Neuron (in vitro differentiated cells): ENCODE measurements at regions not wholly inside any gene's neighbourhood (a gene's known extent, or its start where the extent isn't known, plus 50 kb on each side); places are given as distances from the start of the nearest gene placed in this dataset.

ENCODE experiments used
- H2AFZ ChIP-seq: one replicate; pipeline ENCODE4 v1.6.1; 2013; ENCODE audit warnings: low read depth, mild to moderate bottlenecking, inconsistent platforms, low read length, moderate library complexity
- H3K27me3 ChIP-seq: one replicate; pipeline ENCODE4 v1.6.1; 2013; ENCODE audit warnings: low read length; ENCODE audit not compliant: insufficient read depth
- H3K36me3 ChIP-seq: one replicate; pipeline ENCODE4 v1.6.1; 2013; ENCODE audit warnings: low read length; ENCODE audit not compliant: insufficient read depth
- H3K4me1 ChIP-seq: one replicate; pipeline ENCODE4 v1.6.1; 2013; ENCODE audit warnings: low read length; ENCODE audit not compliant: insufficient read depth
- H3K4me3 ChIP-seq: 2 replicates; pipeline ENCODE4 v1.5.1; 2013; ENCODE audit warnings: mild to moderate bottlenecking, low read length, moderate library complexity
- H3K9me3 ChIP-seq: one replicate; pipeline ENCODE4 v1.6.1; 2013; ENCODE audit warnings: low read length

GRCh38 chr3:64358176-64358575, 132.9 kb upstream of the PRICKLE2 start:
- peaks cover 1% of the 10 kb centered on the region for H3K4me1 ChIP-seq
- no peak overlapping the region for H2AFZ ChIP-seq
- no peaks in the 10 kb centered on the region for H3K9me3 ChIP-seq
- H3K4me3 ChIP-seq, result no peak overlapping the region
- no peaks in the 10 kb centered on the region for H3K36me3 ChIP-seq
- no peaks in the 10 kb centered on the region for H3K27me3 ChIP-seq

DNA sequence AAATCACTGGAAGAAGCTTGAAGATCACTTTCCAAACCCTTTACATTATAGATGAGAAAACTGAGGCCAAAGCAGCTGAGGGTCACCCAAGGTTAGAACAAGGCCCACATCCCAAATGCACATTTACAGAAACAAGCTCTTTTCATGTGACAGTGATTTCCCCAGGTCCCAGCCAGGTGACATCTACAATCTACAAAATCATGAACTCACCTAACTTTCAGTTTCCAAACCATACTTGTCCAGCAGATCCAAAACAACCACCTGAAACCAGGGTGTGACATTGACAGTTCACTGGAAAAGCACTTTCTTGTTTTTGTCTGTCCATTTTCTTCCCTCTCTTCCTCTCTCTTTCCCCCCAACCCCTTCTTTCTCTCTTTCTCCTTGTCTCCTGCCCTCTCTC, 132.2 kb upstream of the PRICKLE2 start:
- Histone ChIP-seq H3K4me3 (no peak overlapping the region), H3K4me1 (peaks cover 1% of the 10 kb centered on the region), H3K27me3 (no peaks in the 10 kb centered on the region), H3K36me3 (no peaks in the 10 kb centered on the region), H3K9me3 (no peaks in the 10 kb centered on the region), H2AFZ (no peak overlapping the region)

DNA sequence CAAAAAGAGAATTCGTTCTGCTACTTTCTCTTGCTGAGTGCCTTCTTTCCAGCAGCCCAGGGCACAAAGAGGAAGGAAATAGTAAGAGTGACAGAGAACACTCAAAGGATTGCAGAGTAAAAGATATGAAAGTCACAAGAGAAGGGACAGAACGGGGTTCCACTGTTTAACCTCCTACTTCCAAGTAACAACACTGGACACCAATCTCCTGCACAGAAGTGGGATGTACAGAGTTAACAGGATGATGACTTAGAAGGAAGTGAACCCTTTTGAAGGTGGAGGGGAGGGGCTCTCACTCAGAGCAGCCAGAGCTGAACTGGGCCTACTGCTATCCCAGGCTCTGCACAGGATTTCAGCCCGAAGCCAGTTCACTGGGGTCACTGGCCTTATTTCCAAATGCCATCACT, 130.1 kb upstream of the PRICKLE2 start:
- Histone ChIP-seq H3K9me3 (no peaks in the 10 kb centered on the region), H3K4me1 (peaks cover 7% of the 10 kb centered on the region), H3K27me3 (no peaks in the 10 kb centered on the region), H3K4me3 (no peak overlapping the region), H3K36me3 (no peaks in the 10 kb centered on the region), H2AFZ (no peak overlapping the region)

- H2AFZ ChIP-seq, result no peak overlapping the region
- no peaks in the 10 kb centered on the region for H3K27me3 ChIP-seq
- H3K4me3 ChIP-seq, result no peak overlapping the region
- no peaks in the 10 kb centered on the region for H3K9me3 ChIP-seq
- no peaks in the 10 kb centered on the region for H3K36me3 ChIP-seq
- peaks cover 7% of the 10 kb centered on the region for H3K4me1 ChIP-seq
Measured at GRCh38 chr3:64354956-64355355, 129.7 kb upstream of the PRICKLE2 start.

DNA sequence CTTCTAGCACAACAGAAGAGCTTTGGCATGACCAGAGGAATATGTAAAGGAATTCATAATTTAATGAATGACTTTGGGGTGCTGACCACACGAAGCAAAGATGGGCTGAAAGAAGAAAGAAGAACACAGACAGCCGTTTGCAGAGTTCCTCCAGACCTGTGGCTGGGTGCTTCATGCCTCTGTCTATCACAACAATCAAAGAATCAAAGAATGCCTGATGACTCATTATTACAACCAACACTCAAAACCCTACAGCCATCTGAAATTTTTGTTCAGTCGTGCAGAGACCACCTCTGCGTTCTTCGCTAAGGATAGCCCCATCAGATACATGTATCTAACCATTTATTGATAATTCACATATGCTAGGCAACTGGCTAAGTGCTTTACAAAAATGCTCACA, 129.0 kb upstream of the PRICKLE2 start:
- Histone ChIP-seq H3K9me3 (no peaks in the 10 kb centered on the region), H3K27me3 (no peaks in the 10 kb centered on the region), H3K4me3 (no peak overlapping the region), H3K36me3 (no peaks in the 10 kb centered on the region), H3K4me1 (peaks cover 7% of the 10 kb centered on the region), H2AFZ (no peak overlapping the region)

GRCh38 chr3:64353226-64353625, 128.0 kb upstream of the PRICKLE2 start:
- Histone ChIP-seq H3K4me1 (peaks cover 7% of the 10 kb centered on the region), H3K27me3 (no peaks in the 10 kb centered on the region), H3K36me3 (no peaks in the 10 kb centered on the region), H3K4me3 (no peak overlapping the region), H2AFZ (no peak overlapping the region), H3K9me3 (no peaks in the 10 kb centered on the region)

DNA sequence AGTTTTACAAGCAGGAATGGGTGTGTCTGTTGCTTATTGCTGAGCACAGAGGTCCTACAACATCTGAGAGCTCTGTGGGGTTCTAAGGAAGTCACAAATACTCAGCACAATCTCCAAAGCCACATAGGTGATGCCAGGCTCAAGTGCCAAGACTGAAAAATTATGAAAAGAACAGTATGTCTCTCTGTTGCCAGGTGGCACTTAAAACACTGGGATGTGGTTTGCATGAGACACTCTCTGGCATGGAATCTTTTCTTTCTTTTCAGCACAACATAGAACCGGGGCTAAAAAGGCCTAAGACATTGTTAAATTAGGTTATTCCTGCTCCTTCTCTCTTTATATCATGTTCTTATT, 127.3 kb upstream of the PRICKLE2 start:
- Histone ChIP-seq H3K4me3 (no peak overlapping the region), H3K4me1 (peaks cover 7% of the 10 kb centered on the region)

GRCh38 chr3:64351713-64352638, 126.7 kb upstream of the PRICKLE2 start:
- no peaks in the 10 kb centered on the region for H3K9me3 ChIP-seq
- H3K36me3 ChIP-seq, result no peaks in the 10 kb centered on the region
- H3K4me3 ChIP-seq, result no peak overlapping the region
- H3K27me3 ChIP-seq, result no peaks in the 10 kb centered on the region
- H3K4me1 ChIP-seq, result peaks cover 7% of the 10 kb centered on the region
- no peak overlapping the region for H2AFZ ChIP-seq

More for the DNA sequence above, 127.3 kb upstream of the PRICKLE2 start:
- H3K27me3 ChIP-seq, result no peaks in the 10 kb centered on the region
- H3K9me3 ChIP-seq, result no peaks in the 10 kb centered on the region
- no peak overlapping the region for H2AFZ ChIP-seq
- no peaks in the 10 kb centered on the region for H3K36me3 ChIP-seq

- no peaks in the 10 kb centered on the region for H3K27me3 ChIP-seq
- no peak overlapping the region for H2AFZ ChIP-seq
- peaks cover 13% of the 10 kb centered on the region for H3K4me1 ChIP-seq
- no peaks in the 10 kb centered on the region for H3K36me3 ChIP-seq
- H3K9me3 ChIP-seq, result no peaks in the 10 kb centered on the region
- H3K4me3 ChIP-seq, result no peak overlapping the region
Measured at GRCh38 chr3:64349551-64349950, 124.3 kb upstream of the PRICKLE2 start.

DNA sequence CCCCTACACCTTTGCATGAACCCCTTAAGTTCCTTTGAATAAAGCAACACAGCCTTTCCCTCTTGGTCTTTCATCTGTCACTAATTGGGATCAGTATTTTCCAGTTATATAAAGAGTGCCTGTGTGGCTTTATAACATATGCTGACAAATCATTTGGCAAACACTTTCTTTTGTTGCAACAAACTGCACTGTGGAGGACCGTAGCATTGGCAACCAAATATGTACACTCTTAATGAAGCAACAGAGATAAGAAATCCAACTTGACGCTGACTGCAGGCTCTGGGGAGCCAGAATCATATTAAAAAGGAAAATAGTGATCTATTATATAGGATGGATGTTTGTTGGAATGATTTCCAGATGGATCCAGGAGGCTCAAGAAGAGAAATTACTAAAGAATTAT, 120.1 kb upstream of the PRICKLE2 start:
- Histone ChIP-seq H3K9me3 (no peaks in the 10 kb centered on the region), H3K27me3 (no peaks in the 10 kb centered on the region), H3K36me3 (no peaks in the 10 kb centered on the region), H3K4me3 (no peak overlapping the region), H2AFZ (no peak overlapping the region), H3K4me1 (peaks cover 38% of the 10 kb centered on the region)

GRCh38 chr3:64344721-64345207, 119.5 kb upstream of the PRICKLE2 start:
- H3K9me3 ChIP-seq, result no peaks in the 10 kb centered on the region
- no peaks in the 10 kb centered on the region for H3K36me3 ChIP-seq
- peaks cover 38% of the 10 kb centered on the region for H3K4me1 ChIP-seq
- no peak overlapping the region for H3K4me3 ChIP-seq
- H2AFZ ChIP-seq, result no peak overlapping the region
- H3K27me3 ChIP-seq, result no peaks in the 10 kb centered on the region

DNA sequence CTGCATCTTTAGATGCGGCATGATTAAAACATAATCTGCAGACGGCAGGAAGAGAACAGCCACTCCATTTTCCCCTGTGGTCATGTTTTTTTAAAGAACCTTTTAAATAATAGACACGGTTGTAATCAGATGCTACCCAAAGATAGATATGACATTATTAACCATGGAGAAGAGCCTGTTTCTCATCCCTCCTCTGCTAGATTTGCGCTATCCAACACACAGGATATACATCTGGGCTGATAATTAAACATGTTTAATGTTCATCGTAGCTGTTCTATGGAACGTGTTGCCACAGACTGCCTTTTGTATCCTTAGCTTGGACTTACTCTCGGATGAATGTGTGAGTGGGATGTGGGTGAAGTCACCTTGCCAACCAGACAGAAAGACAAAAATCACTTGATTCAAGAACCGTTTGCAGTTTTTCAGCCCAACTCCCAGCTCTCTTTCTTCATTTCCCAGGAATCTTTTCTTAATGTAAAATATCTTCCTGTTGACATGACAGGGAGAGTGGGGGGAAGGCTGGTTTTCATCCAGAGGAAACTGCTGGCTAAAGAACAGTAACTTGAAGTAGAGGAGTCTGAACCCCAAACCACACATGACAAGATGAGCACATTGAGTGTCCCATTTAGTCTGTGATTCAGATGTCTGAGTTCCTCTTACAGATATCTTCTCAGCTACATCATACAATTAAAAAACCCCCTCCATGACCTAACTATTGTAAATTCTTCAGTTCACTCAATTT, 118.6 kb upstream of the PRICKLE2 start:
- peak overlapping the region; percentile 8 for H2AFZ ChIP-seq
- H3K4me3 ChIP-seq, result no peak overlapping the region
- H3K27me3 ChIP-seq, result no peaks in the 10 kb centered on the region
- H3K36me3 ChIP-seq, result no peaks in the 10 kb centered on the region
- no peaks in the 10 kb centered on the region for H3K9me3 ChIP-seq
- peaks cover 38% of the 10 kb centered on the region for H3K4me1 ChIP-seq

DNA sequence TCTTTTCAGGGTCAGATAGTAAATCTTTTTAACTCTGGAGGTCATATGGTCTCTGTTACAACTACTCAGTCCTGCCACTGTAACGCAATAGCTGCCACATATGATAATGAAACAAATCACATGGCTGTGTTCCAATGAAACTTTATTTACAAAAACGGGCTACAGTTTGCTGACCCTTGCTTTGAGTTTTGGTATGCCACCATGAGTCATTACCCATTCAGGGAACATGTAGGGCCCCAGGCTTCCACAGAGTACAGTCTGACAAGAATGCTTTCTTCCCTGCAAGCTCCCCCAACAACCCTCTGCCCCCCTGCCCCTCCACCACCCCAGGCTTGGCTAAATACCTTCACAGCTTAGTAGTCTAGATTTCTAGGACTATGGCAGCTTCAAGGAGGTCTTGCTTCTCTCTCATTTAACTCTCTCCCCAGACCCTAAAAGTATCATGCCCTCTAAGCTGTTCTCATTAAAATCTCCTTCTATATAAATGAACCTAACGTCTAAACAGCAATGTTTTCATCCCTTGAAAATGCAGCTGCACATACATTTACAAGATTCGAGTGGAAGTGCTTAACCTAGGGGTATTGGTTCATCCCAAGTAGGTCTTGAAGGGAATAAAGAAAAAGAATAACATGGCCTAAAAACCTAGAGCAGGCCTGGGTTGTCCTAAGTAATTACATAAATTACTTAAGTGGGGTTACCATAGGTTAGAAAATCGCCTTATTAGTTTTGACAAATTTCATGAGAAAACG, 117.8 kb upstream of the PRICKLE2 start:
- Histone ChIP-seq H2AFZ (peak overlapping the region; percentile 8), H3K4me1 (peaks cover 38% of the 10 kb centered on the region), H3K4me3 (no peak overlapping the region), H3K27me3 (no peaks in the 10 kb centered on the region), H3K9me3 (no peaks in the 10 kb centered on the region), H3K36me3 (no peaks in the 10 kb centered on the region)
